Ishikawa (cell line): ENCODE measurements at regions not wholly inside any gene's neighbourhood (a gene's known extent, or its start where the extent isn't known, plus 50 kb on each side); places are given as distances from the start of the nearest gene placed in this dataset.

Experiments
- EP300 ChIP-seq: IDR thresholded peaks from 2 replicates; pipeline ENCODE4 v1.6.1; 2012; ENCODE audit warnings: borderline replicate concordance
- FOXM1 ChIP-seq: IDR thresholded peaks from 2 replicates; pipeline ENCODE4 v1.6.1; 2012; ENCODE audit warnings: low read depth, borderline replicate concordance
- NFIC ChIP-seq: IDR thresholded peaks from 2 replicates; pipeline ENCODE4 v1.6.1; 2012
- RAD21 ChIP-seq: IDR thresholded peaks from 2 replicates; pipeline ENCODE4 v1.6.1; 2012; ENCODE audit warnings: low read depth
- REST ChIP-seq: IDR thresholded peaks from 2 replicates; pipeline ENCODE4 v1.6.1; 2012; ENCODE audit warnings: low read depth, mild to moderate bottlenecking
- YY1 ChIP-seq: IDR thresholded peaks from 2 replicates; pipeline ENCODE4 v1.6.1; 2012; ENCODE audit warnings: low read depth
- ZBTB7A ChIP-seq: IDR thresholded peaks from 2 replicates; pipeline ENCODE4 v1.6.1; 2012; ENCODE audit warnings: low read depth

- TF ChIP-seq RAD21, result no peak
- no peak for TF ChIP-seq FOXM1
- TF ChIP-seq ZBTB7A, result no peak
- TF ChIP-seq YY1, result no peak
- no peak for TF ChIP-seq EP300
- TF ChIP-seq REST, result no peak
- TF ChIP-seq NFIC, result no peak
Measured at GRCh38 chr16:77112746-77113145, 78.2 kb upstream of the MON1B start.
